ENCODE measurements at regions not wholly inside any gene's neighbourhood (a gene's known extent, or its start where the extent isn't known, plus 50 kb on each side); places are given as distances from the start of the nearest gene placed in this dataset.

GRCh38 chr1:79369091-79369490, 362.6 kb upstream of the ADGRL4 start:
- no peak overlapping the region for H2AFZ ChIP-seq
- in situ Hi-C loops (cut with MboI) = no loop called here
- no peak overlapping the region for H3K27ac ChIP-seq
- H3K4me2 ChIP-seq (ENCODE audit: unreplicated experiment) = no peak overlapping the region
- WGBS, 2 experiments (ENCODE audit: low coverage in 1 of 2, low lambda C conversion rate in 2 of 2, missing lambda C conversion rate in 2 of 2) = 29 to 39% methylated on average over 3 of the region's 3 CpGs
- H3K79me2 ChIP-seq (ENCODE audit: insufficient read depth) = no peaks in the 10 kb centered on the region
- H3K27me3 ChIP-seq (replicated peaks; ENCODE audit: insufficient read depth) = no peaks in the 10 kb centered on the region
- peaks cover 4% of the 10 kb centered on the region; the same call in 1 of the 2 replicates for H3F3A ChIP-seq (ENCODE audit: insufficient read depth)
- no peak overlapping the region for H3K9ac ChIP-seq
- H3K36me3 ChIP-seq (ENCODE audit: low read depth) = no peaks in the 10 kb centered on the region
- peaks cover 21% of the 10 kb centered on the region for H3K4me1 ChIP-seq (ENCODE audit: insufficient read depth)
- no peak for TF ChIP-seq EZH2phosphoT487 (IDR thresholded peaks at IDR 0.05; ENCODE audit: insufficient read depth, low read depth)
- no peak for TF ChIP-seq EZH2 (IDR thresholded peaks at IDR 0.05; ENCODE audit: insufficient read depth, poor library complexity, severe bottlenecking)
- H3K4me3 ChIP-seq = no peak overlapping the region
- peak; percentile 9 for DNase-seq
- no peaks in the 10 kb centered on the region for H3K9me2 ChIP-seq (ENCODE audit: insufficient read depth)
- no peaks in the 10 kb centered on the region for H3K9me3 ChIP-seq (ENCODE audit: low read depth)
- H4K20me1 ChIP-seq (ENCODE audit: insufficient read depth) = no peaks in the 10 kb centered on the region

GRCh38 chr1:79364896-79365295, 358.4 kb upstream of the ADGRL4 start:
- DNase-seq = peak; percentile 74
- Histone ChIP-seq H3F3A (ENCODE audit: insufficient read depth) (peaks cover 4% of the 10 kb centered on the region; the same call in 1 of the 2 replicates), H3K4me3 (peak overlapping the region; percentile 29), H3K4me1 (ENCODE audit: insufficient read depth) (peaks cover 17% of the 10 kb centered on the region), H3K9me3 (ENCODE audit: low read depth) (no peaks in the 10 kb centered on the region), H3K4me2 (ENCODE audit: unreplicated experiment) (peak overlapping the region; percentile 59), H3K27me3 (replicated peaks; ENCODE audit: insufficient read depth) (no peaks in the 10 kb centered on the region), H3K79me2 (ENCODE audit: insufficient read depth) (no peaks in the 10 kb centered on the region), H3K27ac (peak overlapping the region; percentile 43), H3K9ac (peak overlapping the region; percentile 28), H4K20me1 (ENCODE audit: insufficient read depth) (no peaks in the 10 kb centered on the region), H2AFZ (peak overlapping the region; percentile 52), H3K9me2 (ENCODE audit: insufficient read depth) (no peaks in the 10 kb centered on the region), H3K36me3 (ENCODE audit: low read depth) (no peaks in the 10 kb centered on the region)
- WGBS, 2 experiments (ENCODE audit: low coverage in 1 of 2, low lambda C conversion rate in 2 of 2, missing lambda C conversion rate in 2 of 2) = 53 to 61% methylated on average over 1 of the region's 1 CpG
- in situ Hi-C loops (cut with MboI) = no loop called here
- no peak for TF ChIP-seq EZH2 (IDR thresholded peaks at IDR 0.05; ENCODE audit: insufficient read depth, poor library complexity, severe bottlenecking)

- in situ Hi-C loops (cut with MboI) = no loop called here
- no peak for TF ChIP-seq EZH2 (IDR thresholded peaks at IDR 0.05; ENCODE audit: insufficient read depth, poor library complexity, severe bottlenecking)
- H3K36me3 ChIP-seq (ENCODE audit: low read depth) = no peaks in the 10 kb centered on the region
- DNase-seq = no peak
- H3K9ac ChIP-seq = no peak overlapping the region
- no peaks in the 10 kb centered on the region for H3K9me2 ChIP-seq (ENCODE audit: insufficient read depth)
- no peak overlapping the region for H2AFZ ChIP-seq
- H3K79me2 ChIP-seq (ENCODE audit: insufficient read depth) = no peaks in the 10 kb centered on the region
- no peak overlapping the region for H3K27ac ChIP-seq
- no peak overlapping the region for H3K4me2 ChIP-seq (ENCODE audit: unreplicated experiment)
- no peak overlapping the region for H3K4me3 ChIP-seq
- H3K4me1 ChIP-seq (ENCODE audit: insufficient read depth) = peaks cover 17% of the 10 kb centered on the region
- no peaks in the 10 kb centered on the region for H3K27me3 ChIP-seq (replicated peaks; ENCODE audit: insufficient read depth)
- H4K20me1 ChIP-seq (ENCODE audit: insufficient read depth) = no peaks in the 10 kb centered on the region
- H3K9me3 ChIP-seq (ENCODE audit: low read depth) = no peaks in the 10 kb centered on the region
- peaks cover 4% of the 10 kb centered on the region; the same call in 1 of the 2 replicates for H3F3A ChIP-seq (ENCODE audit: insufficient read depth)
Observed at GRCh38 chr1:79363430-79363829, 356.9 kb upstream of the ADGRL4 start.

DNA sequence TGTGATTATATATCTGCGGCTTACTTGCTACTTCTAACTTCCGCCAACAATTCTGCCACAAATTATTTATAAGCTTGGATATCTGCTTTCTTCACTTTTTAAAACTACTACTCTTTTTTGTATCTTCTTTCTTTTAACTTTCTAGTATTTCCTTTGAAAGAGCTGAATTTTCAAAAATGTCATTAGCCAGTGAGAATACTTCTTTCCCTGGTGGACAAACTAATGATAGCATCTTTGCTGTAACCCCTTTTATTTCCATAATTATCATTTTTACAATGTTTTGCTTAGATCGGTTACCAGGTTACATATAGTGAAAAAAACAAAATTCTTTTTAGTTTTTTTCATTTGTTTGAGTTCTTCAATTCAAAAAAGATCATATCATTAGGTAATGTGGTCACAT, 355.9 kb upstream of the ADGRL4 start:
- peaks cover 17% of the 10 kb centered on the region for H3K4me1 ChIP-seq (ENCODE audit: insufficient read depth)
- peaks cover 4% of the 10 kb centered on the region; the same call in 1 of the 2 replicates for H3F3A ChIP-seq (ENCODE audit: insufficient read depth)
- no peak for TF ChIP-seq EZH2 (IDR thresholded peaks at IDR 0.05; ENCODE audit: insufficient read depth, poor library complexity, severe bottlenecking)
- no peak for TF ChIP-seq EZH2phosphoT487 (IDR thresholded peaks at IDR 0.05; ENCODE audit: insufficient read depth, low read depth)
- no peak overlapping the region for H2AFZ ChIP-seq
- DNase-seq = no peak
- no peak overlapping the region for H3K9ac ChIP-seq
- no peak overlapping the region for H3K4me2 ChIP-seq (ENCODE audit: unreplicated experiment)
- no peaks in the 10 kb centered on the region for H3K36me3 ChIP-seq (ENCODE audit: low read depth)
- H3K79me2 ChIP-seq (ENCODE audit: insufficient read depth) = no peaks in the 10 kb centered on the region
- H3K27ac ChIP-seq = no peak overlapping the region
- WGBS, 2 experiments (ENCODE audit: low coverage in 1 of 2, low lambda C conversion rate in 2 of 2, missing lambda C conversion rate in 2 of 2) = 74 to 80% methylated on average over 3 of the region's 3 CpGs
- in situ Hi-C loops (cut with MboI) = no loop called here
- H3K9me3 ChIP-seq (ENCODE audit: low read depth) = no peaks in the 10 kb centered on the region
- H3K4me3 ChIP-seq = no peak overlapping the region
- no peaks in the 10 kb centered on the region for H3K27me3 ChIP-seq (replicated peaks; ENCODE audit: insufficient read depth)
- H3K9me2 ChIP-seq (ENCODE audit: insufficient read depth) = no peaks in the 10 kb centered on the region
- H4K20me1 ChIP-seq (ENCODE audit: insufficient read depth) = no peaks in the 10 kb centered on the region

DNA sequence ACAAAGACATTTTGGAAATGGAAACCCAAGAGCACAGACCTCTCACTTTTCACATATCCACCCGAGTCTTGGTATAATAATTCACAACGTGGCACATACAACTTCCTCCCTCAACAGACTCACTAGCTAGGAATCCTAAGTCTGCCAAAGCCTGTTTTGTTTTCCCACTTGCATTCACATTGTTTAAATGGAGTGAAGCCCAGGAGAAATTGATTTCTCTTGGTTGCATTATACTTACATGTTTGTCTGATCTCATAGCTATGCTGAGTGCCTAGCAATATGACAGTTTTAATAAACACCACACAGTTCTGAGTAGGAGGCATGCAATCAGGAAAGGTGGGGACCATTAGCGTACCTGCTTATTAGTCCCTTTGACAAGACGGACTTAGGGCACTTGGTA, 348.6 kb upstream of the ADGRL4 start:
- WGBS, 2 experiments (ENCODE audit: low coverage in 1 of 2, low lambda C conversion rate in 2 of 2, missing lambda C conversion rate in 2 of 2) = 52 to 56% methylated on average over 4 of the region's 4 CpGs
- no peaks in the 10 kb centered on the region for H3K36me3 ChIP-seq (ENCODE audit: low read depth)
- DNase-seq = peak; percentile 68
- H3K4me3 ChIP-seq = no peak overlapping the region
- peak overlapping the region; percentile 73 for H2AFZ ChIP-seq
- TF ChIP-seq EZH2 (IDR thresholded peaks at IDR 0.05; ENCODE audit: insufficient read depth, poor library complexity, severe bottlenecking) (no peak), EZH2phosphoT487 (IDR thresholded peaks at IDR 0.05; ENCODE audit: insufficient read depth, low read depth) (no peak)
- no peaks in the 10 kb centered on the region for H3F3A ChIP-seq (ENCODE audit: insufficient read depth)
- peak overlapping the region; percentile 56 for H3K27ac ChIP-seq
- no peaks in the 10 kb centered on the region for H3K79me2 ChIP-seq (ENCODE audit: insufficient read depth)
- H3K27me3 ChIP-seq (replicated peaks; ENCODE audit: insufficient read depth) = no peaks in the 10 kb centered on the region
- in situ Hi-C loops (cut with MboI) = no loop called here
- peak overlapping the region; percentile 41 for H3K9ac ChIP-seq
- H4K20me1 ChIP-seq (ENCODE audit: insufficient read depth) = no peaks in the 10 kb centered on the region
- H3K9me3 ChIP-seq (ENCODE audit: low read depth) = no peaks in the 10 kb centered on the region
- peaks cover 11% of the 10 kb centered on the region for H3K4me1 ChIP-seq (ENCODE audit: insufficient read depth)
- H3K9me2 ChIP-seq (ENCODE audit: insufficient read depth) = no peaks in the 10 kb centered on the region
- H3K4me2 ChIP-seq (ENCODE audit: unreplicated experiment) = peak overlapping the region; percentile 12

All from GM23248 (cell line).